Mucosa of descending colon (tissue), 3 donors: ENCODE measurements at regions not wholly inside any gene's neighbourhood (a gene's known extent, or its start where the extent isn't known, plus 50 kb on each side); places are given as distances from the start of the nearest gene placed in this dataset.

Experiments used
- ATAC-seq: fragments of 200-7000 bp; cut with Tn5 transposase; one replicate; pipeline ENCODE4 v1.9.1; 2020; ENCODE audit warnings: mild to moderate bottlenecking, moderate library complexity
- DNase-seq, 3 donors: peaks; one replicate each; pipeline ENCODE4 v3.0.0-alpha.2; 2020
- H3K36me3 ChIP-seq: fragments of 200-600 bp; one replicate; pipeline ENCODE4 v1.8.0; 2021; ENCODE audit warnings: low read depth, mild to moderate bottlenecking
- H3K4me1 ChIP-seq: fragments of 200-600 bp; one replicate; pipeline ENCODE4 v1.8.0; 2021; ENCODE audit warnings: low read depth, mild to moderate bottlenecking
- H3K4me3 ChIP-seq: fragments of 200-600 bp; one replicate; pipeline ENCODE4 v1.8.0; 2021; ENCODE audit warnings: mild to moderate bottlenecking
- H3K9me3 ChIP-seq: fragments of 200-600 bp; one replicate; pipeline ENCODE4 v1.8.0; 2021; ENCODE audit warnings: mild to moderate bottlenecking
- intact Hi-C, 2 donors: fragments of 100-400 bp; cut with DNase I in 1 of 2; cut with micrococcal nuclease in 1 of 2; formaldehyde crosslinking; loops; one replicate each; pipeline versions ENCODE4 v1.11.0 to v1.11.1; 2022; cut with DNase I, micrococcal nuclease
- TF ChIP-seq, protein P1 (sequence below): fragments of 200-600 bp; IDR thresholded peaks from one replicate; pipeline ENCODE4 v1.8.0; 2022; ENCODE audit warnings: antibody characterized with exemption, mild to moderate bottlenecking
- donor health status: DM: no; HTN: no; CAD: no; lungs with moderate emphysema.
- donor health status: DM: no; HTN: no; CAD: no.
- donor health status: DM: no; HTN: yes; CAD: no.

DNA sequence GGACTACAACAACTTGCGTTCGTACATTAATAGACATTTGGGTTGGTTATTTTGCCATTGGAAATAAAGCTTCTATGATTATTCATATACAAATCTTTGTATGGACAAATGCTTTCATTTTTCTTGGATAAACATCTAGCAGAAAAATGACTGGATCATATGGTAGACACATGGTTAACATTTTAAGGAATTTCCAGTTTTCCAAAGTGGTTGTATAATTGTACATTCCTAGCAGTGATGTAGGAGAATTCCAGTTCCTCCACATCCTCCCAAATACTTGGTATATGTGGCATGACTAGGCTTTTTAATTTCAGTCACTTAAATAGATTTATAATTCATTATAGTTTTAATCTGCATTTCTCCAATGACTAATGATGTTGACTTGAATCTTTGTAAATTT is 246.2 kb upstream of the NCAM1 start:
- Histone ChIP-seq H3K36me3 (no peaks in the 10 kb centered on the region), H3K9me3 (no peaks in the 10 kb centered on the region), H3K4me1 (no peaks in the 10 kb centered on the region), H3K4me3 (no peak overlapping the region)
- no peak for ATAC-seq
- DNase-seq, result no peak
- intact Hi-C loops, result no loop called here
- TF ChIP-seq, protein P1, sequence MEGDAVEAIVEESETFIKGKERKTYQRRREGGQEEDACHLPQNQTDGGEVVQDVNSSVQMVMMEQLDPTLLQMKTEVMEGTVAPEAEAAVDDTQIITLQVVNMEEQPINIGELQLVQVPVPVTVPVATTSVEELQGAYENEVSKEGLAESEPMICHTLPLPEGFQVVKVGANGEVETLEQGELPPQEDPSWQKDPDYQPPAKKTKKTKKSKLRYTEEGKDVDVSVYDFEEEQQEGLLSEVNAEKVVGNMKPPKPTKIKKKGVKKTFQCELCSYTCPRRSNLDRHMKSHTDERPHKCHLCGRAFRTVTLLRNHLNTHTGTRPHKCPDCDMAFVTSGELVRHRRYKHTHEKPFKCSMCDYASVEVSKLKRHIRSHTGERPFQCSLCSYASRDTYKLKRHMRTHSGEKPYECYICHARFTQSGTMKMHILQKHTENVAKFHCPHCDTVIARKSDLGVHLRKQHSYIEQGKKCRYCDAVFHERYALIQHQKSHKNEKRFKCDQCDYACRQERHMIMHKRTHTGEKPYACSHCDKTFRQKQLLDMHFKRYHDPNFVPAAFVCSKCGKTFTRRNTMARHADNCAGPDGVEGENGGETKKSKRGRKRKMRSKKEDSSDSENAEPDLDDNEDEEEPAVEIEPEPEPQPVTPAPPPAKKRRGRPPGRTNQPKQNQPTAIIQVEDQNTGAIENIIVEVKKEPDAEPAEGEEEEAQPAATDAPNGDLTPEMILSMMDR, result no peak

DNA sequence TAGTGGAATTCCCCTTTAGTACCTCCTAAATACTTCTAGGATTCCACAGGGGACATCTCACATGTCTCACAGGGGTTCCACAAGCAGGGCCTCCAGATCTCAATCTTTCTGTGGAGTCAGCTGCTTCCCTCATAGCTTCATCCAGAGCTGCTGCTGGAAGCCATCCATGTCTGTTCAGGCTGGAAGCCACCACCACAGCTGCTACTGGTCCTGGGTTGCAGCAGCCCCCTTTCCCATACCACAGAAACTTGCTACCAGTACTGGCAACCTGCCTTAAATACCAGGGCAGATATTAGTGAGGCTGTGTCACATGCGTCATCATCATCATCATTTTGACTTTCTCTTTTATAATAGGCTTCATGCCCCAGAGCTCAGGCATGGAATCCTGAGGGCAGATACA is 242.7 kb upstream of the NCAM1 start:
- Histone ChIP-seq H3K4me1 (no peaks in the 10 kb centered on the region), H3K36me3 (no peaks in the 10 kb centered on the region), H3K4me3 (no peak overlapping the region), H3K9me3 (no peaks in the 10 kb centered on the region)
- intact Hi-C loops, result no loop called here
- TF ChIP-seq, protein P1, result no peak
- ATAC-seq, result no peak
- DNase-seq, result no peak

DNA sequence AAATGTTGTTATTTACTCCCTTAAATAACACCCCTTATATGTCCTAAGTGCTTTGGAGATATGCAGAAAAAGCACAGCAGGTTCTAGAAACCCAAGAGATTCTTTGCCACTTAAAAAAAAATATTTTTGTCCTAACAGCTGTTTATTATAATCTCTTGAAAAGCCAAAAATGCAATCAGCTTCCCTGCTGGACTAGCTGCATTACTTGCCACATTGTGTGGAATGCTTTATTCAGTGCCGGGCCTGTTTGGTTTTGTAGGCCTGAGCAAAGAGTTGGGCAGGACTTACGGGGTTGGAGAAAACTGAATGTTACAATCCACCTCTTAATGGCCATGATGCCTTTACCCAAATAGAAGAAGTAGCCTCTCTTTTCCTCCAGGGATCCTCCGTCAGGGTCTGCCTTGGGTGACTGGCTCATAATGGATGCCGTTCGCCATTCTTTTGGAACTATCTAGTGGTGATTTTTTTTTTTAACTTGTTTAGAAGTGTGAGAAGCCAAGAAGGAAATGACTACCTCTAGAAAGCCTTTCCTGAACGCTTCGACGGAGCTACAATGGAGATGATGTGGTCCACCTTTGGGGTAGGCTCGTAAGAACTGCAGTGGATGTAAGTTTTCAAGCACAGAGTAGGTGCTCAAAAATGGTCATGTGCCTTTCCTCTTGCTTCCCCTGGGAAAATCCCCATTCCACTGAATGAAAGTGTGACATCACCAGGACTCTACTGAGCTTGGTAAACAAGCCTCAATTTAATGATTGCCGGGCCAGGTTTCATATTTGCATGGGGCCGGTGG is 241.3 kb upstream of the NCAM1 start:
- Histone ChIP-seq H3K4me1 (no peaks in the 10 kb centered on the region), H3K9me3 (no peaks in the 10 kb centered on the region), H3K4me3 (no peak overlapping the region), H3K36me3 (no peaks in the 10 kb centered on the region)
- DNase-seq, result no peak
- TF ChIP-seq, protein P1, result no peak
- intact Hi-C loops, result no loop called here
- ATAC-seq, result no peak

DNA sequence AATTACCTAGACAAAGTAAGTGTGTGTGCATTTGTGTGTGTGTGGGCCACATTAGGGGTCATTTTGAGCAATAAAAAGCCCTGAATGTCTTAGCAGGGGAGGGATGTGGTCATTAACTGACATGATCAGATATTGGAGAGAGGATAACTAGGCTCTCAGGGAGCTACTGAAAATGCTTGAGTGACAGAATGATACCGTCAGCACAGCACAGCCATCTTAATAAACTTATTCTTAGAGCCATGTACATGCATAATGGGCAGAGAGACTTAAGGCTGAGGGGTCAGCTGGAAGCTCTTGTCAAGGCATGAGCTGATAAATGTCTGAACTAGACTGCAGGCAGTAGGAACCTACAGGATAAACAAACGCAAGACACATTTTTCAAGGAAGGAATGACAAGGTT is 239.1 kb upstream of the NCAM1 start:
- TF ChIP-seq, protein P1, result no peak
- Histone ChIP-seq H3K4me3 (no peak overlapping the region), H3K36me3 (no peaks in the 10 kb centered on the region), H3K9me3 (no peaks in the 10 kb centered on the region), H3K4me1 (no peaks in the 10 kb centered on the region)
- intact Hi-C loops, result no loop called here
- DNase-seq (no peak), ATAC-seq (no peak)

DNA sequence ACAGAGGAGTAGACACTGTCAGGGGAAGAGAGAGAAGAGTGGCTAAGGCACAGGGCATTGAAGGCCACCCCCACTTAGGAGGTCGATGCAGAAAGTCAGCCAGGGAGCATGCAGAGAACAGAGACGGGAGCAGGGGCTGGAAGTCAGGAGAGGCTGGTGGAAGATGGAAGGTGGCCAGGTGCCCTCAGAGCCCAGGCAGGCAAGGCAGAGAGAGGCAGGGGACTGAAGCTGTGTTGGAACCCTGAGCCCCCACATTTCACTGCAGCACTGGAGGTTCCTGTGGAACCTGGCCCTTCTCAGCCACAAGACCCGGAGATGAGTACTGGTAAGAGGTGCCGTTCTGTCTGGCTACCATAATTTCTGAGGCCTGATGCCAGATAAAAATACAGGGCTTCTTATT is 238.3 kb upstream of the NCAM1 start:
- no peak for DNase-seq
- no peaks in the 10 kb centered on the region for H3K9me3 ChIP-seq
- intact Hi-C loops, result no loop called here
- H3K36me3 ChIP-seq, result no peaks in the 10 kb centered on the region
- no peaks in the 10 kb centered on the region for H3K4me1 ChIP-seq
- H3K4me3 ChIP-seq, result no peak overlapping the region
- ATAC-seq, result no peak
- TF ChIP-seq, protein P1, result no peak
